HG03097 (cell line): ENCODE measurements at regions not wholly inside any gene's neighbourhood (a gene's known extent, or its start where the extent isn't known, plus 50 kb on each side); places are given as distances from the start of the nearest gene placed in this dataset.
"Not testable (repeated sequence)": the region's sequence is repeated elsewhere in the genome, so short reads cannot be mapped to it uniquely, and the experiment has no call there.

ENCODE experiments used
- ATAC-seq: cut with Tn5 transposase; IDR thresholded peaks from one replicate; pipeline ENCODE4 v1.9.1; 2021; ENCODE audit not compliant: unreplicated experiment, low FRiP score

GRCh38 chr2:166651080-166651675, 157.1 kb upstream of the SCN7A start:
- no peak for ATAC-seq

GRCh38 chr2:166647935-166648334, 153.9 kb upstream of the SCN7A start:
- no peak for ATAC-seq

- no peak for ATAC-seq
Measured at GRCh38 chr2:166643980-166644379, 149.9 kb upstream of the SCN7A start.

GRCh38 chr2:166641516-166641915, 147.5 kb upstream of the SCN7A start:
- not testable (repeated sequence) for ATAC-seq

- ATAC-seq, result no peak
Measured at GRCh38 chr2:166637051-166637450, 143.0 kb upstream of the SCN7A start.

- no peak for ATAC-seq
Measured at GRCh38 chr2:166634706-166635105, 140.7 kb upstream of the SCN7A start.

- no peak for ATAC-seq
Measured at GRCh38 chr2:166632616-166633015, 138.6 kb upstream of the SCN7A start.

- ATAC-seq, result no peak
Measured at GRCh38 chr2:166628478-166629136, 134.6 kb upstream of the SCN7A start.

- ATAC-seq, result no peak
Measured at GRCh38 chr2:166627893-166628292, 133.8 kb upstream of the SCN7A start.

GRCh38 chr2:166625670-166626069, 131.6 kb upstream of the SCN7A start:
- no peak for ATAC-seq

GRCh38 chr2:166614503-166614902, 120.5 kb upstream of the SCN7A start:
- ATAC-seq, result no peak

- no peak for ATAC-seq
Measured at GRCh38 chr2:166614029-166614428, 120.0 kb upstream of the SCN7A start.

- no peak for ATAC-seq
Measured at GRCh38 chr2:166613226-166613625, 119.2 kb upstream of the SCN7A start.

GRCh38 chr2:166612214-166612613, 118.2 kb upstream of the SCN7A start:
- no peak for ATAC-seq

- ATAC-seq, result no peak
Measured at GRCh38 chr2:166610913-166611305, 116.9 kb upstream of the SCN7A start.

GRCh38 chr2:166610180-166610912, 116.3 kb upstream of the SCN7A start:
- ATAC-seq, result no peak

GRCh38 chr2:166609183-166609959, 115.3 kb upstream of the SCN7A start:
- no peak for ATAC-seq

GRCh38 chr2:166607880-166608279, 113.8 kb upstream of the SCN7A start:
- ATAC-seq, result no peak

GRCh38 chr2:166593403-166593802, 99.4 kb upstream of the SCN7A start:
- ATAC-seq, result no peak

- no peak for ATAC-seq
Measured at GRCh38 chr2:166592750-166593149, 98.7 kb upstream of the SCN7A start.

GRCh38 chr2:166591226-166591625, 97.2 kb upstream of the SCN7A start:
- ATAC-seq, result no peak
